ENCODE measurements at regions not wholly inside any gene's neighbourhood (a gene's known extent, or its start where the extent isn't known, plus 50 kb on each side); places are given as distances from the start of the nearest gene placed in this dataset.

GRCh38 chr1:47555841-47556560, 118.2 kb downstream of the FOXD2 start:
- no peak for DNase-seq

- no peak for DNase-seq
These were observed 119.2 kb downstream of the FOXD2 start for GRCh38 chr1:47557066-47557465.

GRCh38 chr1:47558601-47559593, 121.1 kb downstream of the FOXD2 start:
- no peak for DNase-seq

GRCh38 chr1:47559944-47560695, 122.3 kb downstream of the FOXD2 start:
- no peak for DNase-seq

- DNase-seq: no peak
These were observed 123.7 kb downstream of the FOXD2 start for GRCh38 chr1:47561523-47562007.

GRCh38 chr1:47562147-47562546, 124.3 kb downstream of the FOXD2 start:
- DNase-seq: no peak

- no peak for DNase-seq
These were observed 125.0 kb downstream of the FOXD2 start for GRCh38 chr1:47562799-47563198.

- DNase-seq: no peak
These were observed 125.4 kb downstream of the FOXD2 start for GRCh38 chr1:47563201-47563600.

- DNase-seq: no peak
These were observed 126.7 kb downstream of the FOXD2 start for GRCh38 chr1:47564570-47564969.

- no peak for DNase-seq
These were observed 127.2 kb downstream of the FOXD2 start for GRCh38 chr1:47565092-47565491.

GRCh38 chr1:47565676-47566075, 127.8 kb downstream of the FOXD2 start:
- DNase-seq: no peak

- DNase-seq: no peak
These were observed 130.9 kb downstream of the FOXD2 start for GRCh38 chr1:47568763-47569162.

- DNase-seq: no peak
These were observed 131.4 kb downstream of the FOXD2 start for GRCh38 chr1:47569261-47569660.

GRCh38 chr1:47569681-47570470, 132.0 kb downstream of the FOXD2 start:
- DNase-seq: no peak

GRCh38 chr1:47571161-47571560, 133.3 kb downstream of the FOXD2 start:
- no peak for DNase-seq

- no peak for DNase-seq
These were observed 134.1 kb downstream of the FOXD2 start for GRCh38 chr1:47571952-47572351.

GRCh38 chr1:47572731-47573430, 135.0 kb downstream of the FOXD2 start:
- no peak for DNase-seq

- DNase-seq: no peak
These were observed 136.8 kb downstream of the FOXD2 start for GRCh38 chr1:47574451-47575165.

- no peak for DNase-seq
These were observed 138.3 kb downstream of the FOXD2 start for GRCh38 chr1:47575855-47576757.

GRCh38 chr1:47576758-47577115, 138.9 kb downstream of the FOXD2 start:
- no peak for DNase-seq

Data from CD4-positive, alpha-beta T cell treated with Interleukin-6 for 4 hours (primary cell).